ENCODE measurements at regions not wholly inside any gene's neighbourhood (a gene's known extent, or its start where the extent isn't known, plus 50 kb on each side); places are given as distances from the start of the nearest gene placed in this dataset.

GRCh38 chr12:90067791-90068190 lies 359.2 kb upstream of the ATP2B1 start:
- BruUV-seq (replicated peaks), result no TSS peak
- Histone ChIP-seq H3K9me3 (replicated peaks; ENCODE audit: control insufficient read depth, insufficient read depth, low read length) (no peaks in the 10 kb centered on the region), H3K79me2 (ENCODE audit: control insufficient read depth, insufficient read depth, low read length) (no peaks in the 10 kb centered on the region), H3K27me3 (replicated peaks in 1 of 2; ENCODE audit: control insufficient read depth in 2 of 2, insufficient read depth in 2 of 2, low read length in 1 of 2) (no peaks in the 10 kb centered on the region), H3K27ac (ENCODE audit: control insufficient read depth, insufficient read depth) (no peak overlapping the region), H4K20me1 (ENCODE audit: control insufficient read depth, insufficient read depth) (no peaks in the 10 kb centered on the region), H3K4me3 (no peak overlapping the region), H3K4me2 (ENCODE audit: control insufficient read depth, insufficient read depth) (no peak overlapping the region), H2AFZ (ENCODE audit: control insufficient read depth, low read depth, low read length) (no peak overlapping the region), H3K9ac (ENCODE audit: control insufficient read depth, insufficient read depth, low read length) (no peak overlapping the region), H3K36me3 (ENCODE audit: control insufficient read depth in 2 of 2, insufficient read depth in 2 of 2, low read length in 1 of 2) (no peaks in the 10 kb centered on the region), H3K4me1 (ENCODE audit: control insufficient read depth, insufficient read depth, low read length) (no peaks in the 10 kb centered on the region)
- ATAC-seq, result no peak
- SMC1A ChIA-PET (ENCODE audit: uncharacterized antibody, unreplicated experiment), result interaction anchor here (4.4 kb wide), 1 partner anchor 10 kb away, joined by 16 read pairs; no protein-coding TSS in a partner anchor
- CTCF ChIA-PET, result no interaction called here
- DNase-seq (ENCODE audit: low read depth, low spot score), result no peak
- in situ Hi-C loops (cut with MboI), result no loop called here
- intact Hi-C loops (cut with micrococcal nuclease; ENCODE audit: unreplicated experiment), result loop anchor here (5.0 kb wide), 1 partner anchor 185 kb away; no protein-coding TSS in a partner anchor
- TF ChIP-seq IRF5 (IDR thresholded peaks at IDR 0.05; ENCODE audit: borderline replicate concordance), result no peak
- TF ChIP-seq BCL3 (IDR thresholded peaks at IDR 0.05; ENCODE audit: borderline replicate concordance, insufficient read depth, low read depth, low read length, poor library complexity, severe bottlenecking), result no peak
- TF ChIP-seq KLF5 (IDR thresholded peaks at IDR 0.05; ENCODE audit: partially characterized antibody), result no peak
- TF ChIP-seq BRCA1 (IDR thresholded peaks at IDR 0.05; ENCODE audit: low read depth, low read length), result no peak
- TF ChIP-seq ZZZ3 (IDR thresholded peaks at IDR 0.05; ENCODE audit: control insufficient read depth, insufficient read length, low read depth), result no peak
- no peak for TF ChIP-seq NR2F1 (conservative IDR thresholded peaks at IDR 0.05)
- TF ChIP-seq SREBF2 (IDR thresholded peaks at IDR 0.05; ENCODE audit: low read length), result no peak
- TF ChIP-seq ZBTB33 (IDR thresholded peaks at IDR 0.05), result no peak
- TF ChIP-seq MYC (IDR thresholded peaks at IDR 0.05; ENCODE audit: insufficient read depth, insufficient read length, insufficient replicate concordance, low read length, severe bottlenecking), result no peak
- TF ChIP-seq HDAC6 (IDR thresholded peaks at IDR 0.05; ENCODE audit: unreplicated experiment), result no peak
- no peak for TF ChIP-seq IRF4 (IDR thresholded peaks at IDR 0.05; ENCODE audit: low read depth, low read length)
- no peak for TF ChIP-seq SMAD1 (IDR thresholded peaks at IDR 0.05; ENCODE audit: low read depth, partially characterized antibody)
- TF ChIP-seq GATAD2B (conservative IDR thresholded peaks at IDR 0.05; ENCODE audit: low read depth), result no peak
- 90% methylated on average over 1 of the region's 1 CpG for WGBS (ENCODE audit: insufficient coverage, insufficient replicate concordance, low lambda C conversion rate, missing lambda C conversion rate)
- POLR2A ChIA-PET, result no interaction called here
- RAD21 ChIA-PET (ENCODE audit: unreplicated experiment), result no interaction called here
- FAIRE-seq, result no peak

All from GM12878 (cell line).